Non-pigmented ciliary epithelial cell (primary cell): ENCODE measurements at regions not wholly inside any gene's neighbourhood (a gene's known extent, or its start where the extent isn't known, plus 50 kb on each side); places are given as distances from the start of the nearest gene placed in this dataset.
"Not testable (repeated sequence)": the region's sequence is repeated elsewhere in the genome, so short reads cannot be mapped to it uniquely, and the experiment has no call there.

ENCODE experiments used
- DNase-seq: peaks from one replicate; pipeline ENCODE4 v3.0.0-alpha.2; 2010; ENCODE audit warnings: low read depth

- DNase-seq = no peak
Observed at GRCh38 chr4:126338548-126338947, 1023.8 kb downstream of the FAT4 start.

DNA sequence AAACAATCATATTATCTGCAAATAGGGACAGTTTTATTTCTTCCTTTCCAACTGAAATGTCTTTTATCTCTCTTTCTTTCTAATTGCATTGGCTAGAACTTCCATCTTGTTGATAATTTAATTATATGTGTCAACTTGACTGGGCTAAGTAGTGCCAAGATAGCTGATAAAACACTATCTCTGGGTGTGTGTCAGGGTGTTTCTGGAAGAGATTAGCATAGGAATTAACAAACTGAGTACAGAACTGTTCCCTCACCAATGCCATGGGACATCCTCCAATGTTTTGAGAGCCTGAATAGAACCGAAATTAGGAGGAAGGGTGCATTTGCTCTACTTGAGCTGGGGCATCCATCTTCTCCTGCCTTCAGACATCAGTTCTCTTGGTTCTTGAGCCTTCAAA, 1027.2 kb downstream of the FAT4 start:
- no peak for DNase-seq

DNA sequence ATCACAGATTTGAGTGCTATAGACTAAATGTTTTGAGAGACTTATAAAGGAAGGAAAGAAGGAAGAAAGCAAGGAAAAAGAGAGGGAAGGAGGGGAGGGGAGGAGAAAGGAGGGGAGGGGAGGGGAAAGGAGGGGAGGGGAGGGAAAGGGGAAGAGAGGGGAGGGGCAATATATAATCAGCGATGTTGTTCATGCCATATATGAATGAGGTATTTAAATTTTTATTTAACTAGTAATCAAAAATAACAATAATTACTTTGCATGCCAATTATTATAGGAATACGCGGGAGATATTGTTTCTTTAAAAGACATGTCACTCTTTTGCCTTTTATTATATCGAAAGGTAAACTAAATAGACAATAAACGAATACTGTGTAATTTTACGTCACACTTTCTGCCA, 1029.7 kb downstream of the FAT4 start:
- no peak for DNase-seq

DNA sequence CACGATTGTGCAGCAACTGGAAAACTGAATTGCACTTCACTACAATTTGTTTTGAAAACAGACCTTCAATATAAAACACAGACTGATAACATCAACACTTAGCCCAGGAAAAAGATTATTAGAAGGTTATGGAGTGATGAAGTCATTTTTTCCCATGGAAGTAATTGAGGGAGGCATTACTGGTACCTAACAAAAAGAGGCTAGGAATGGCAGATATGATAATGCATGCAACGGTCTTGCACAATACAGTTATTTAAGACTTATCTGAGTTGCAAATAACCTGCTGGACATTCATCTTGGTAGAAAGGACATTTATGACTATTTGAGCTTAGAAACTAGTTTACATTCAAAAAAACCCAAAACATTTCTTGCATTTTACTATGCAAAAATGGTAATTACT, 1031.9 kb downstream of the FAT4 start:
- no peak for DNase-seq

- DNase-seq = no peak
Observed at GRCh38 chr4:126354784-126355183, 1040.0 kb downstream of the FAT4 start.

- DNase-seq = no peak
Observed at GRCh38 chr4:126358041-126358440, 1043.3 kb downstream of the FAT4 start.

DNA sequence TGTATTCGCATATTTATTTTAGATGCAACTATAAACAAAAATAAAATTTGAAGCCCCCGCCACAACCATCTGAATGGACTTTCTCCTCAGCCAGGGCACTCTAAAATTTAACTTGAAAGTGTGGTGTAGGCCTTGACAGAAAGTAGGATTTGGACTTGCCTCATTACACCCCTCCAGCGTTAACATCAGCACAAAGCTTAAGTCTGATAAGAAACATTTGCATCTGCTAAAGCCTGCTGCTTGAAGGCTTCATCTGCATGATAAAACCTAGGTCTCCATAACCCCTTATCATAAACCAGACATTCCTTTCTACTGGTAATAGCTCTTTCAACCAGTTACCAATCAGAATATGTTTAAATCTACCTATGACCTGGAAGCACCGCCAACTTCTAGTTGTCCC, 1046.5 kb downstream of the FAT4 start:
- no peak for DNase-seq

DNA sequence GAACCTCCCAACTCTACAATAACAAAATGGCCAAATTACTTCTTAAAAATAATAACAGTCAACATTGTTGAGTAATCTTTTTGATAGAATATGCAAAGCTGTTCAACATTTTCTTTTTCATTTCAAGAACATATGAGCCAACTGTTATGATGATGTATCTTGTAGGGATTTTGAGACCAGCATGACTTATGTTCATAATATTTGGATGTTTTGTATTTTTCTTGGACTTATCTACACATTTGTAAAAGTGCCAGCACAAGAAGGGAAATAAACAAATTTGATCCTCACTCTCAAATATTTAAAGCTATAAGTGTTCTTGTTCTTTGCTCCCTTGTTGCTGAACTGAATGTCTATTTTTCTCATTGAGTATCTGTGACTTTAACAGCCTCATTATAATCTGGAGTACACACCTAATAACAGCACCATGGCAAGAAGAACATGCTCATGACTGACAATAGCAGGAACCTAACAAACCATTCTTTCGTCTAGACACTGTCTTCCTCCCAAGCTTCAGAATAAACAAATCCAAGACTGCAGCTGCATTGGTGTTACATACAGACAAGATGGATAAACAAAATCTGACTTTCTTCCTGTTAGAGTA, 1049.7 kb downstream of the FAT4 start:
- peak; percentile 15 for DNase-seq

DNA sequence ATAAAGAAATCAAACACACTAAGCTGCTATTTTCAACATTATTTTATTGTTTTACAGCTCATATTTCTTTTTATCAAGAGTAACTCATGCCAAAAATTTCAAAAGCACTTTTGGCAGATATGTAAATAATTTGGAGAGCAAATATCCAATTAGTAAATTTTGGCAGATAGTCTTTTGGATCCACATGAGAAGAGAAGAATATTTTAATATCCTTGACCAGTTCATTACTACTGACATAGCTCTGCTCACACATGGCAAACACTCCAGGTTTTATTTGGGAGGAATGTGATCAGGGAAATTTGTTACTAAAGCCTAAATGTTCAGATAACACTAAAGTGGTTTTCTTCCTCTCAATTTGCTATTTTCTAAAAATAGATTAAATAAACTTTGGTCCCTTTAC, 1054.3 kb downstream of the FAT4 start:
- DNase-seq = no peak

DNA sequence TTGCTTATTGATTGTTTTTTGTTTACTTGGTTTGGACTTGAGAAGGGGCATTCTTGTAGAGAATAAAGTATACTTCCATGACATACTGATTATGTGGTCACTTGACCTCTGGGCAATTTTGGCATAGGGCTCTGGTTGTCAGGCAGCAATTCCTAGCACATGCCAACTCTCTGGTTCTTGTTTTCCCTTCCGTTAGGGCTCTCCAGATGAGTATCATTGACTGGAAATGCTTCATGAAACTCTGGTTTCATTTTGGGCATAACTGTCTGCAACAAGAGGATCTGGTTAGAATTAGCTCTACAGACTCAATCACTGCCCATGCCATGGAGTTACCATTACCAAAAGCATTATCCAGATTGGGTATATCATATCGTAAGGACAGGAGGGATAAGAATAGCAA, 1057.9 kb downstream of the FAT4 start:
- DNase-seq = no peak

GRCh38 chr4:126375462-126376054, 1060.8 kb downstream of the FAT4 start:
- DNase-seq = no peak

DNA sequence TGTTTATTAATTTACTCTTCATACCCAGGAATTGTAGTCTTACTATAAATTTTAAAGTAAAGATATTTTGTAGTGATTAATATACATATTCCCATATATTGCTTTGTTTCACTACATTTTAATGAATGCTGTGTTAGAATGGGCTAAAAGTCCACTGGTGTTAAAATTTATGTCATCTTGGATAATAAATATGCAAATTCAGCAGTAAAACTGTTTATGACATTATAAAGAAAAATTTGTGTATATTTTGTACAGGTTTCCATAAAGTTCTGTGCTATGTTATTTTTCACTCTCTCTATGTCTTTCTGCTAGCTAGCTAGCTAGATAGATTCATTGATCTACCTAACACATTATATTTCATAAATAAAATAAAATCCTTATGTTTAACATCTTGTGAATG, 1071.2 kb downstream of the FAT4 start:
- DNase-seq = no peak

GRCh38 chr4:126386512-126386911, 1071.8 kb downstream of the FAT4 start:
- DNase-seq = no peak

GRCh38 chr4:126395664-126396063, 1080.9 kb downstream of the FAT4 start:
- DNase-seq = no peak

DNA sequence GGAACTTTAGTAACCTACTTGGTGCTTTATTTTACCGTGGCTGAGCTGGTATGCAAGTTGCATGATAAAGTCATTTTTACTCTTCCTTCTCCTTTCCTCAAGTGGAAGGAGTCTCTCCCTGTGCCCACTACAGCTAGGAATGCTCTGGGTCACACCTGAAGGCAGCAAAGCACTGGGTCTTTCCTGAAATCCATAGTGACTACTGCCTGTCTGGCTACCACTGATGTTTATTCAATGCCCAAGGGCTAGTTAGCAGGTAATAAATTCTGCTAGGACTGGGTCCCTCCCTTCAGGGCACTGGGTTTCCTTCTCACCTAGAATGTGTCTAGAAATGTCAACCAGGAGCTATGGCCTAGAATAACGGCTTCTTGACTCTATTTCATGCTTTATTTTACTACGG, 1081.4 kb downstream of the FAT4 start:
- no peak for DNase-seq

GRCh38 chr4:126396703-126397102, 1081.9 kb downstream of the FAT4 start:
- DNase-seq = no peak

- DNase-seq = no peak
Observed at GRCh38 chr4:126404549-126404948, 1089.8 kb downstream of the FAT4 start.

DNA sequence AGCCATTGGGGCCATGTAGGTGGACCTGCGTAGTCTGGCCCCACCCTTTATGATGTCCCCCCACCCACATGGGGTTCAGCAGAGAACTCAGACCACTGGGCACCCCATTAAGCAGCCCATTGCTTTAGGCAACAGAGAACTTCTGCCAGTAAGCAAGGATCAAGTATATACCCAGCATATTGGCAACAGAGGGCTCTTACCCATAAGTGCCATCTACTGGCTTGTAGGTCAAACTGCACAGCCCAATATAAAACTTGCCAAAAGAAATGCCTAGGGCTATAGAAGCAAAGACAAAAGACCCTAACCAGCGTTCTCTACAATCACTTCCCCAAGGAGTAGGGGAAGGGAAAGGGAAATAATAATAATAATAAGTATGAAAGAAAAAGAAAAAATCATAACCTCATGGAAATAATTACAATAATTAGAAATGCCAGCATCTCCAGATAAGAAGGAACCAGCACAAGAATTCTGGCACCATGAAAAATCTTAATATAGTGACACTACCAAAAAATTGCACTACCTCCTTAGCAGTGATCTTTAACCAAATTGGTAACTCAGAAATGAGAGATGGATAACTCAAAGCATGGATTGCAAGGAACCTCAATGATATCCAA, 1090.7 kb downstream of the FAT4 start:
- DNase-seq = no peak

DNA sequence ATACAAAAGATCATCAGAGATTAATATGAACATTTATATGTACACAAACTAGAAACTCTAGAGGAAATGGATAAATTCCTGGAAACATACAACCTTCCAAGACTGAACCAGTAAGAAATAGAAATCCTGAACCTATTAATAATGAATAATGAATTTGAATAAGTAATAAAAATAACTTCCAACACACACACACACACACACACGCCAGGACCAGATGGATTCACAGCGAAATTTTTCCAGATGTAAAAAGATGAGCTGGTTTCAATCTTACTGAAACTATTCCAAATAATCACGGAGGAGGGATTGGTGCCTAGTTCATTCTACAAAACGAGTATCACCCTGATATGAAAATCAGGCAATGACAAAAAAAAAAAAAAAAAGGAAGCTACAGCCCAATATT, 1095.0 kb downstream of the FAT4 start:
- DNase-seq = no peak

- DNase-seq = no peak
Observed at GRCh38 chr4:126411047-126411446, 1096.3 kb downstream of the FAT4 start.

DNA sequence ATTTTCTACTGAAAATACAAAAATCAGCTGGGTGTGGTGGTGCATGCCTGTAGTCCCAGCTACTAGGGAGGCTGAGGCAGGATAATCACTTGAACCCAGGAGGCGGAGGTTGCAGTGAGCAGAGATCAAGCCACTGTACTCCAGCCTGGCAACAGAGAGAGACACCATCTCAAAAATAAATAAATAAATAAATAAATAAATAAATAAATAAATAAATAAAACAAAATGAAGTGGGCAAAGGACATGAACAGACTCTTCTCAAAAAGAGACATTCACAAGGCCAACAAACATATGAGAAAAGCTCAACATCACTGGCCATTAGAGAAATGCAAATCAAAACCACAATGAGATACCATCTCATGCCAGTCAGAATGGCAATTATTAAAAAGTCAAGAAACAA, 1097.6 kb downstream of the FAT4 start:
- DNase-seq = not testable (repeated sequence)

GRCh38 chr4:126414741-126415140, 1100.0 kb downstream of the FAT4 start:
- DNase-seq = no peak

DNA sequence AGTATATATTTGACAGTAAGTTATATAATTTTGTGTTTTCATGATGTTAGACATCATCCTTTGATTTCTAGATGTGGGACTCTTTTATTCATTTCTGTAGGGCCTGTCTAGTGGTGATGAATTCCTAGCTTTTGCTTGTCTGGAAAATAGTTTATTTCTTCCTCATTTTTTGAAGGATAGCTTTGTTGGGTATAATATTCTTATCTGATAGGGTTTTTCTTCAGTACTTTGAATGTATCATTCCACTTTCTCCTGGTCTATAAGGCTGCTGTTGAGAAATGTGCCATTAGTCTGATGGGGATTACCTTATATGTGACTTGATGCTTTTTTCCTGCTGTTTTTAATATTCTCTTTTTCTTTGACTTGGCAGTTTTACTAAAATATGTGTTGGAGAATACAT, 1104.5 kb downstream of the FAT4 start:
- DNase-seq = no peak

GRCh38 chr4:126427853-126428252, 1113.1 kb downstream of the FAT4 start:
- no peak for DNase-seq
